GM12872 (cell line): ENCODE measurements at regions not wholly inside any gene's neighbourhood (a gene's known extent, or its start where the extent isn't known, plus 50 kb on each side); places are given as distances from the start of the nearest gene placed in this dataset.

ENCODE experiments used
- CTCF ChIP-seq: IDR thresholded peaks from 3 replicates; pipeline ENCODE4 v1.5.1; 2011; ENCODE audit warnings: low read depth, mild to moderate bottlenecking, low read length, moderate library complexity; ENCODE audit not compliant: insufficient read depth

- TF ChIP-seq CTCF: no peak
Measured at GRCh38 chr16:86823888-86824671, 245.7 kb downstream of the FOXL1 start.

GRCh38 chr16:86824751-86825296 is 246.5 kb downstream of the FOXL1 start:
- TF ChIP-seq CTCF: no peak

GRCh38 chr16:86825631-86826030 is 247.3 kb downstream of the FOXL1 start:
- no peak for TF ChIP-seq CTCF

- no peak for TF ChIP-seq CTCF
Measured at GRCh38 chr16:86826941-86827340, 248.6 kb downstream of the FOXL1 start.

- TF ChIP-seq CTCF: no peak
Measured at GRCh38 chr16:86827521-86827920, 249.2 kb downstream of the FOXL1 start.

GRCh38 chr16:86828202-86828601 is 249.9 kb downstream of the FOXL1 start:
- TF ChIP-seq CTCF: no peak

- TF ChIP-seq CTCF: no peak
Measured at GRCh38 chr16:86828653-86829052, 250.3 kb downstream of the FOXL1 start.
